Astrocyte (in vitro differentiated cells and primary cell): ENCODE measurements at regions not wholly inside any gene's neighbourhood (a gene's known extent, or its start where the extent isn't known, plus 50 kb on each side); places are given as distances from the start of the nearest gene placed in this dataset.

Experiments
- DNase-seq: peaks from one replicate; pipeline ENCODE4 v3.0.0-alpha.2; 2010; ENCODE audit warnings: low read depth
- FAIRE-seq: peaks from 2 replicates; lab custom pipeline; 2011; peaks lifted over from hg19 to GRCh38; lab: Jason Lieb, UNC
- H2AFZ ChIP-seq: 2 replicates; pipeline ENCODE4 v1.6.0; 2012; ENCODE audit warnings: low read depth, low read length, inconsistent platforms
- H3K27ac ChIP-seq: 2 replicates; pipeline ENCODE4 v1.5.1; 2011; ENCODE audit warnings: low read depth, low read length, inconsistent platforms
- H3K27me3 ChIP-seq: 2 replicates; pipeline ENCODE4 v1.6.0; 2011; ENCODE audit warnings: low read length, inconsistent platforms; ENCODE audit not compliant: insufficient read depth
- H3K36me3 ChIP-seq: 2 replicates; pipeline ENCODE4 v1.5.1; 2011; ENCODE audit warnings: low read length, inconsistent platforms; ENCODE audit not compliant: insufficient read depth
- H3K4me1 ChIP-seq: 2 replicates; pipeline ENCODE4 v1.5.1; 2011; ENCODE audit warnings: low read length, inconsistent platforms; ENCODE audit not compliant: insufficient read depth
- H3K4me2 ChIP-seq: 2 replicates; pipeline ENCODE4 v1.6.0; 2012; ENCODE audit warnings: low read length, inconsistent platforms
- H3K4me3 ChIP-seq: 2 replicates; pipeline ENCODE4 v1.5.1; 2011; ENCODE audit warnings: low read depth, mild to moderate bottlenecking, low read length, inconsistent platforms; ENCODE audit not compliant: insufficient read depth
- H3K79me2 ChIP-seq: 2 replicates; pipeline ENCODE4 v1.6.0; 2012; ENCODE audit warnings: mild to moderate bottlenecking, low read length, inconsistent platforms; ENCODE audit not compliant: insufficient read depth
- H3K9ac ChIP-seq: 2 replicates; pipeline ENCODE4 v1.6.0; 2012; ENCODE audit warnings: mild to moderate bottlenecking, low read length, inconsistent platforms
- H3K9me3 ChIP-seq: 2 replicates; pipeline ENCODE4 v1.5.1; 2012; ENCODE audit warnings: low read depth, mild to moderate bottlenecking, low read length, inconsistent platforms; ENCODE audit not compliant: insufficient read depth
- H4K20me1 ChIP-seq: 2 replicates; pipeline ENCODE4 v1.6.0; 2012; ENCODE audit warnings: low read length, inconsistent platforms; ENCODE audit not compliant: insufficient read depth
- H3K27ac Mint-ChIP-seq: one replicate; pipeline ENCODE4 v1.8.0; 2021; ENCODE audit warnings: mild to moderate bottlenecking, mixed read lengths; ENCODE audit not compliant: unreplicated experiment
- H3K27me3 Mint-ChIP-seq: one replicate; pipeline ENCODE4 v1.8.0; 2021; ENCODE audit warnings: low read depth, mixed read lengths; ENCODE audit not compliant: unreplicated experiment
- H3K36me3 Mint-ChIP-seq: one replicate; pipeline ENCODE4 v1.8.0; 2021; ENCODE audit warnings: low read depth, mixed read lengths; ENCODE audit not compliant: unreplicated experiment
- H3K4me1 Mint-ChIP-seq: one replicate; pipeline ENCODE4 v1.8.0; 2021; ENCODE audit warnings: low read depth, mixed read lengths; ENCODE audit not compliant: unreplicated experiment
- H3K4me3 Mint-ChIP-seq: one replicate; pipeline ENCODE4 v1.8.0; 2021; ENCODE audit warnings: mild to moderate bottlenecking, moderate library complexity, mixed read lengths; ENCODE audit not compliant: unreplicated experiment
- H3K9me3 Mint-ChIP-seq: one replicate; pipeline ENCODE4 v1.8.0; 2021; ENCODE audit warnings: mild to moderate bottlenecking, mixed read lengths; ENCODE audit not compliant: unreplicated experiment
- CTCF ChIP-seq: IDR thresholded peaks from 2 replicates; pipeline ENCODE4 v1.5.1; 2011; ENCODE audit warnings: low read depth, mild to moderate bottlenecking, inconsistent platforms, low read length, moderate library complexity; ENCODE audit not compliant: insufficient read depth
- EZH2 ChIP-seq: IDR thresholded peaks from 2 replicates; pipeline ENCODE4 v1.6.1; 2012; ENCODE audit warnings: mild to moderate bottlenecking, low read length, inconsistent platforms; ENCODE audit not compliant: insufficient read depth

DNA sequence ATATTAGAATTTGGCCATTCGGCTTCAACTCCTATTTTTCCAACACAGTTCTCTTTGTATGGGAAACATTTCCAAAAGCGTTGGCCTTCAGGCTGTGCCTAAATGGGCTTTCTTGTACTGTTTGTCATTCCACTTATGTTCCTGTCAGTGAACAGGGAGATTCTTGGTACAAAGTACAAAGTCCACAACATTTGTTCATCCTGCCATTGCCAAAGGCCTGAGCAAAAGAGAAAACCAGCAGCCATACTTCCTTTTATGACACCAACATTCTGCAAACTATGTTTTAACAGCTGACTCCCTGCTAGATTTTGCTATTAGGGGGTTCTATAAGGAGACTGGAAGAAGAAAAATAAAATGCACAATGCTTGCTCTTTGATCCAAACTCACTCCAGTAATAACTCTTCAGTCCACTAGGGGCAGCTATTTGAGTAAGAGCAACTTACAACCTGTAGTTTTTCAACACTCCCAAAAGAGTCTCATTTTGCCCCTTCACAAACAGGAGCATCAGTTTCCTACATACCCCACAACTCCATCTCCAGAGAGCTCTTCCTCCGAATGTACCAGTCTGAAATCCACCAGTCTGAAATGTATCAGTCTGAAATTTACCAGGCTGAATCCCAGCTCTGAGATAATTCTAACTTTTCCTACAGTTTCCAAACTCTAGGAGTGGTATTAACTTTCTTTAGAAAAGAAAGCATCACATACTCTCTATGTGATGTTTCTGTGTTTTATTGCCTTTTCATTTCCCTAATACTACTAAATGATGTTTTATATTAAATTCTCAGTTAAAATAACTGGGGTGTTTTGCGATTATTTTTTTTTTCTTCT lies 693.8 kb downstream of the DNAH5 start:
- no peaks in the 10 kb centered on the region for H3K79me2 ChIP-seq
- H3K27me3 ChIP-seq: no peaks in the 10 kb centered on the region
- peak; percentile 39 for FAIRE-seq
- no peak overlapping the region for H3K4me2 ChIP-seq
- no peaks in the 10 kb centered on the region for H4K20me1 ChIP-seq
- H3K36me3 ChIP-seq: no peaks in the 10 kb centered on the region
- no peaks in the 10 kb centered on the region for H3K9me3 ChIP-seq
- H3K9ac ChIP-seq: no peak overlapping the region
- H3K27ac Mint-ChIP-seq: peak overlapping the region; percentile 6
- no peak for DNase-seq
- no peak overlapping the region for H3K4me3 Mint-ChIP-seq
- H3K27ac ChIP-seq: peak overlapping the region; percentile 60
- no peak overlapping the region for H3K4me3 ChIP-seq
- no peak overlapping the region for H2AFZ ChIP-seq
- no peaks in the 10 kb centered on the region for H3K9me3 Mint-ChIP-seq
- H3K27me3 Mint-ChIP-seq: no peaks in the 10 kb centered on the region
- no peak for TF ChIP-seq EZH2
- peak; percentile 43 for TF ChIP-seq CTCF
- peaks cover 26% of the 10 kb centered on the region for H3K4me1 ChIP-seq
- no peaks in the 10 kb centered on the region for H3K36me3 Mint-ChIP-seq
- peaks cover 37% of the 10 kb centered on the region for H3K4me1 Mint-ChIP-seq

- DNase-seq (peak; percentile 71), FAIRE-seq (no peak)
- Histone ChIP-seq H3K4me3 (no peak overlapping the region), H4K20me1 (no peaks in the 10 kb centered on the region), H3K36me3 (no peaks in the 10 kb centered on the region), H3K79me2 (no peaks in the 10 kb centered on the region), H3K9ac (no peak overlapping the region), H3K27me3 (no peaks in the 10 kb centered on the region), H3K4me2 (peak overlapping the region; percentile 43), H2AFZ (no peak overlapping the region), H3K9me3 (no peaks in the 10 kb centered on the region), H3K4me1 (peaks cover 26% of the 10 kb centered on the region), H3K27ac (peak overlapping the region; percentile 60)
- H3K36me3 Mint-ChIP-seq: no peaks in the 10 kb centered on the region
- peak overlapping the region; percentile 6 for H3K27ac Mint-ChIP-seq
- H3K27me3 Mint-ChIP-seq: no peaks in the 10 kb centered on the region
- peaks cover under 1% of the 10 kb centered on the region for H3K9me3 Mint-ChIP-seq
- TF ChIP-seq EZH2 (no peak), CTCF (no peak)
- H3K4me3 Mint-ChIP-seq: no peak overlapping the region
- H3K4me1 Mint-ChIP-seq: peaks cover 41% of the 10 kb centered on the region
Measured at GRCh38 chr5:13249854-13250253, 694.6 kb downstream of the DNAH5 start.

- no peak overlapping the region for H3K27ac Mint-ChIP-seq
Measured at GRCh38 chr5:13248253-13248652, 696.2 kb downstream of the DNAH5 start.

More at GRCh38 chr5:13248253-13248652, 696.2 kb downstream of the DNAH5 start:
- FAIRE-seq: no peak
- Histone ChIP-seq H3K36me3 (no peaks in the 10 kb centered on the region), H4K20me1 (no peaks in the 10 kb centered on the region), H3K27me3 (no peaks in the 10 kb centered on the region), H3K27ac (no peak overlapping the region), H2AFZ (no peak overlapping the region), H3K4me1 (peaks cover 26% of the 10 kb centered on the region), H3K9ac (no peak overlapping the region), H3K4me2 (no peak overlapping the region), H3K9me3 (peaks cover 4% of the 10 kb centered on the region), H3K4me3 (no peak overlapping the region), H3K79me2 (no peaks in the 10 kb centered on the region)
- Mint-ChIP-seq H3K27me3 (no peaks in the 10 kb centered on the region), H3K4me1 (peaks cover 41% of the 10 kb centered on the region), H3K9me3 (peaks cover 3% of the 10 kb centered on the region), H3K36me3 (no peaks in the 10 kb centered on the region), H3K4me3 (no peak overlapping the region)
- peak; percentile 46 for DNase-seq
- TF ChIP-seq CTCF: no peak
- no peak for TF ChIP-seq EZH2
